ENCODE measurements at regions not wholly inside any gene's neighbourhood (a gene's known extent, or its start where the extent isn't known, plus 50 kb on each side); places are given as distances from the start of the nearest gene placed in this dataset.

DNA sequence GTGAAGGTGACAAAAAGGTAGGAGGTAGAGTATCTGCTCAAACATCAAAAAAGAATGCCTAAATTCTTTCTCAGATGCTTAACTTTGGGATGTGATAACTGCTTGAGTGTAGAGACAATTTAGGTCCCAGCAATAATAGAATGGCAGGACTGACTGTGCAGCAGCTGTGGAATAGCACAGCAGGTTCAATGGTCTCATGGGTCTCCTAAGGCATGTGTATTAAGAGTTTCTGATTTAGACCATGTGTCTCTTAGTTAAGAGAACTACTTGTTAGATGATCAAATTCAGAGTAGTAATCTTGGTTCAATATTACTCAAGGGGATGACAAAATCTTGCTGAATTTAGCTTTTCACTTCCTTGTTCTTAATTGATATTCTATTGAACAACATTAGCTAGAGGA, 72.0 kb downstream of the ALX1 start:
- no peak for DNase-seq
- Mint-ChIP-seq H3K4me3 (no peak overlapping the region), H3K36me3 (ENCODE audit: insufficient read depth) (no peaks in the 10 kb centered on the region), H3K4me1 (ENCODE audit: low read depth in 2 of 2) (no peaks in the 10 kb centered on the region), H3K27me3 (no peaks in the 10 kb centered on the region), H3K27ac (no peak overlapping the region), H3K9me3 (peaks cover 13% of the 10 kb centered on the region in 2 donors)
- no peak for ATAC-seq (replicated peaks)

DNA sequence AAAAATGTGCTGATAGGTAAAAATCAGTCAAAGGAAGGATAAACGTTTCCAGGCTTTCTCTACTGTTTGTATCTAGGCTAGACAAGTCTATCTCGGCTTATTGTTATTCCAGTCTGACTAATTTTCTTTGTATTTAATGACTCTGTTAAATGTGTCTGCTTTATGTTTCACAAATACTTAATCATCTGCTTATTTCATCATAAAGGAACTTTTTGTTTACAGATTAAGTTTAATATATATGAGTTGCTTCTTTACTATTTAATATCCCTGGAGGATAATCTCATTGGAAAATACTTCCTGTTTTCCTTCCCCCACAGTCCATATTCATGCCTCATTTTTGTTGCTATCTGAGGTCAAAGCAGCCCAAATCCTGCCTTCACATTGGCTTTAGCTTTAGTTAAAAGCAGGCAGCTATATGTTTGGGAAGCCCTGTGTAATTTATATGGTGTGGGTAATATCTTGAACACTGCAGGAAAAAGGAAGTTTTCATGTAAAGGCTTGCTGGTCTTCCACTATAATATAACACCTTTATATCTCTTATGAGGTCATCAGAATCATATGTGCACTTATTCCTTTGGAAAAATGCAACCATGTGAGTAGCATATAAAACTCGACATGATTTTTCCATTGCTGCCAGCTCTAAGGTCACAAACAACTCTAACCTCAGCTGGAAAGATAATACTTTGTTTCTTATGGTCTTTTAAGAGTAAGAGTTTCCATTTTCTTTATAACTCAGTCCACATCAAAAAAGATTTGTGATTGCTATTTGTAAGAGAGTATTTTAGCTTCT, 76.8 kb downstream of the ALX1 start:
- H3K27me3 Mint-ChIP-seq = no peaks in the 10 kb centered on the region
- no peak for ATAC-seq (replicated peaks)
- no peaks in the 10 kb centered on the region for H3K4me1 Mint-ChIP-seq (ENCODE audit: low read depth in 2 of 2)
- DNase-seq = no peak
- H3K27ac Mint-ChIP-seq = no peak overlapping the region
- H3K4me3 Mint-ChIP-seq = no peak overlapping the region
- peaks cover 19 to 30% of the 10 kb centered on the region in 2 donors for H3K9me3 Mint-ChIP-seq
- no peaks in the 10 kb centered on the region for H3K36me3 Mint-ChIP-seq (ENCODE audit: insufficient read depth)

DNA sequence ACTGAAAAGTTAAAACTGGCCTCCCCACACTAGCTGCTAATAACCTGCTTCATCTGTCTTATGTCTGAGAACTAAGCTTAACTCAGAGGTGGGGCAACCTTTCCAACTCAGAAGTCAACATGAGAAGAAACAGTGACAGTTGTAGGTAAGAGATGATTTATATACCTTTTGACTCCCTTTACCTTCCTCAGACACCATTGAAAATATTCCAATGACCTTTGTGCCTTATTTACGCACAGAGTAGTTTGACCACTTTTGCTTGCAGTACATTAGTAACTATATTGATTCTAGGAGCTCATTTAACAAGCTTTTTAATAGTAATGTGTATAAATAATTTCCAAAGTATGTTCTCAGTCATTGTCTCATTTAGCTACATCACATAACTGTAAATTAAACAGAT, 77.6 kb downstream of the ALX1 start:
- Mint-ChIP-seq H3K4me1 (ENCODE audit: low read depth in 2 of 2) (no peaks in the 10 kb centered on the region), H3K9me3 (peaks cover 19 to 30% of the 10 kb centered on the region in 2 donors), H3K27ac (no peak overlapping the region), H3K27me3 (no peaks in the 10 kb centered on the region), H3K4me3 (no peak overlapping the region), H3K36me3 (ENCODE audit: insufficient read depth) (no peaks in the 10 kb centered on the region)
- ATAC-seq (replicated peaks) (no peak), DNase-seq (no peak)

DNA sequence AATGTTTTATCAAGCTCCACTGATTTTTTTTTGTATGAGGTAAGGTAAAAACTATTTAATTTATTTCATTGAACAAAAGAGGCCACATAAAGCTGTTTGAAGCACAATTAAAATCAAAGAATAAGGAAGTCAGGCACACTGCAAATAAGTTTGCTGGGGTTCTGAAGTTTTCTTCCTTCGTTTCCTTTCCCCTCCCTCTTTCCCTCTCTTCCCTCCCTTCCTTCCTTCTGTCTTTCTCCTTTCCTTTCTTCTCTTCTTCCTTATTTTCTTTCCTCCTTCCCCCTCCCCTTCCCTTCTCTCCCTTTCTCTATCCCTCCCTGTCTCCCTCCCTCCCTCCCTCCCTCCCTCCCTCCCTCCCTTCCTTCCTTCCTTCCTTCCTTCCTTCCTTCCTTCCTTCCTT, 78.7 kb downstream of the ALX1 start:
- H3K4me1 Mint-ChIP-seq (ENCODE audit: low read depth in 2 of 2) = no peaks in the 10 kb centered on the region
- no peak overlapping the region for H3K4me3 Mint-ChIP-seq
- no peak for DNase-seq
- no peak for ATAC-seq (replicated peaks)
- no peak overlapping the region for H3K27ac Mint-ChIP-seq
- H3K27me3 Mint-ChIP-seq = no peaks in the 10 kb centered on the region
- H3K9me3 Mint-ChIP-seq = peaks cover 19 to 30% of the 10 kb centered on the region in 2 donors
- no peaks in the 10 kb centered on the region for H3K36me3 Mint-ChIP-seq (ENCODE audit: insufficient read depth)

DNA sequence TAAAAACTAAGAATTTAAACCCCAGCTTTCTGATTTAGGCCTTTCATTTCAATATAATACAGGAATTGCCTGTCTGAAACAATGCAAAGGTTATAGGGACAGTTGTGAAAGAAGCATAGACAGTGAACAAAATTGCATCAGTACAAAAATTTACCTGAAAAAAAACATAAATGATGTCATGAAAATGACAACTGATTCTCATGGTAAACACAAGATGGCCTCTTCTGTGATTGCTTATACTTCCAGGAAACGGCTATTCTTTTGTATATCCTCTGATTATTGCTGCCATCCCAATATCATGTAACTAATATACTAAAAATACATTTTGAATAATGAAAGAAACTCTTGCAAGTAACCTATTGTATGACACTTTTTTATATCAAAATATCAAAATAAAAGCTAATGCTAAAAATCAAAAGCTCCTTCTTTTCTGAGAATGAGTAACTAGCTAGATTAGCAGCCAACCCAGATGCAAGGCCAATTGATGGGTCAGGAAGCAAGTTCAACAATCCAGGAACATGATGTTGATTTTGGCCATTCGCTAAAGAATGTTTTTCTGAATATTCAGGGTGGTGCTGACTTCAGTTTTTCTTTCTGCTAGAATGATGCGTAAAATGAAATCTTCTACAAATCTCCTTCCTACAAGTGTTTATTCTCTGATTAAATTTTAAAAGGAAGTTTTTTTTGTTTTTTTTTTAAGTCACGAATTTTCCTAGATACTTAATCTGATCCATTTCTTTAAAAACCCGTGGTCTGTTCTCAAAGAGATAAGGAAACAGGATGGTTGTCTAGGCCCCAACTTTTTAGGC, 83.6 kb downstream of the ALX1 start:
- no peaks in the 10 kb centered on the region for H3K27me3 Mint-ChIP-seq

DNA sequence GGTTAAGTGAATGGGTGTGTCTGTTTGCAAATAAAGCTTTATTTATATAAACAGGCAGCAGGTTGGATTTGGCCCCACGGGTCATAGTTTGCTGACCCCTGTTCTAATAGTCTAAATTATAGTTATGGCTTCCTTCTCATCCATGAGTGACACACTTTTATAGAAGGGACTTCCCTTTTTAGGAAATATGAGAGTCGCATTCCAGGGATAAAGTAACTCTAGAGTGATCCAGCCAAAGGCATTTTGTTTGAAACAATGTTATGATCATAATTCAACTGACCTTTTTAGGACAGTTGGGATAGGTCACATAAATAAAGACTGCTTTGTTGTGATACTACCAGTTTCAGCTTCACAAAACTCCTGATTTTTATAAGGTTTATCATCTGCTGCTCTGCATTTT, 87.9 kb downstream of the ALX1 start:
- ATAC-seq (replicated peaks) (no peak), DNase-seq (no peak)
- Mint-ChIP-seq H3K36me3 (ENCODE audit: insufficient read depth) (no peaks in the 10 kb centered on the region), H3K27me3 (no peaks in the 10 kb centered on the region), H3K9me3 (peaks cover 5% of the 10 kb centered on the region in 2 donors), H3K4me3 (no peak overlapping the region), H3K4me1 (ENCODE audit: low read depth in 2 of 2) (no peaks in the 10 kb centered on the region), H3K27ac (no peak overlapping the region)

More for the DNA sequence above, 83.6 kb downstream of the ALX1 start:
- Mint-ChIP-seq H3K9me3 (peaks cover 8 to 23% of the 10 kb centered on the region in 2 donors), H3K36me3 (ENCODE audit: insufficient read depth) (no peaks in the 10 kb centered on the region), H3K4me1 (ENCODE audit: low read depth in 2 of 2) (no peaks in the 10 kb centered on the region), H3K27ac (no peak overlapping the region), H3K4me3 (no peak overlapping the region)
- no peak for DNase-seq
- ATAC-seq (replicated peaks) = no peak

DNA sequence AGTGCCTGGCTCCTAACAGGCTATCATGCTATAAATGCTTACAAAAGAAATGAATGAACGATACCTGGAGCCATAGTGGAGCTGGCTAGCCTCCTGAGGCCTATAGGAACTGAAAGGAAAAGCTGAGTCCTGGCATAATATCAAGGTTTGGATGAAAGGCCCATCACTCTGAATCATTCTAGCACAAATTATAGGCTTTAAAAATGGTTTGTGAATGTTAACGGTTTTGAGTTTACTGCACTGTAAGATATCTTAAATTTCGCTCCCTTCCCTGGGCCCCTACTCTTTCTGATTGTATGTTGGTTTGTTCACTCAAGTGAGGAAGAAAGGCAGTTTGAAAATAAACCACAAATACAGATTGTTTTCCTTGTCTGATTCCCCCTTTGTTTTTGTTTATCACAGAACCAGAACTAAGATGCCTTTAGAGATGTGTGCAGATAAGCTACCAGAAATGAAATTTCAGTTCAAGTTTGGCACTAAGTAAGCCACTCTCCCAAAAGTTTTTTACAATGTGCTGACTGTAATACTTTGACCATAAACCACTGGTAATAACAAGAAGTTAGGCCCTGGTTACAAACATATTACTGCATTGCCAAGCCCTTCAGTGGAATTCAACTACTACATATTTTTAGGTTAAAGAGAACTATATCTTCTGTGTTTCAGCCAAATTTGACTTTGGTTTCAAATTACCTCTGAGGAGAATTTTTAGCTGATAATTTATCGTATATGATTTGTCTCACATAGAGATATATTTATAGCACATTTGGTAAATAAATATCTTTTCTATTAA, 89.5 kb downstream of the ALX1 start:
- DNase-seq (no peak), ATAC-seq (replicated peaks) (no peak)
- no peaks in the 10 kb centered on the region for H3K27me3 Mint-ChIP-seq
- H3K36me3 Mint-ChIP-seq (ENCODE audit: insufficient read depth) = no peaks in the 10 kb centered on the region
- no peak overlapping the region for H3K4me3 Mint-ChIP-seq
- H3K9me3 Mint-ChIP-seq = peaks cover 5% of the 10 kb centered on the region in 2 donors
- no peaks in the 10 kb centered on the region for H3K4me1 Mint-ChIP-seq (ENCODE audit: low read depth in 2 of 2)
- H3K27ac Mint-ChIP-seq = no peak overlapping the region

DNA sequence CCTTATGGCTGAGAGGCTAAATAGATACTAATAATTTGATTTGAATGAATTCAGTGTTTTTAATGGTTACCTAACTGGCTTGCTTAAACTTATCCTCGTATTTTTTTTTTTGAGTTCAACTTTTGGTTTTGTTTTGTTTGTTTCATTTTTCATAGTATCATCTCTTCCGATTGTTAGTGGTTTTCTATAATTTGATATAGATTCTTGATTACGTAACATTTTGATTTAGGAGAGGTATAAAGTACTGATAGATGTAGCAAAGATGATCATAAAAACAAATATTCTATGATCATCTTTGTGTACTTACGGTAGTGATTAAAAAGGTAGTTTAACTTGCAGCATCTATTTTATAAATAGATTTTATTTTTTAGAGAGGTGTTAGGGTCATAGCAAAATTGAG, 93.0 kb downstream of the ALX1 start:
- H3K4me3 Mint-ChIP-seq = no peak overlapping the region
- no peak overlapping the region for H3K27ac Mint-ChIP-seq
- no peaks in the 10 kb centered on the region for H3K4me1 Mint-ChIP-seq (ENCODE audit: low read depth in 2 of 2)
- ATAC-seq (replicated peaks) (no peak), DNase-seq (no peak)
- no peaks in the 10 kb centered on the region for H3K27me3 Mint-ChIP-seq
- peaks cover 0 to 6% of the 10 kb centered on the region in 2 donors for H3K9me3 Mint-ChIP-seq
- H3K36me3 Mint-ChIP-seq (ENCODE audit: insufficient read depth) = no peaks in the 10 kb centered on the region

DNA sequence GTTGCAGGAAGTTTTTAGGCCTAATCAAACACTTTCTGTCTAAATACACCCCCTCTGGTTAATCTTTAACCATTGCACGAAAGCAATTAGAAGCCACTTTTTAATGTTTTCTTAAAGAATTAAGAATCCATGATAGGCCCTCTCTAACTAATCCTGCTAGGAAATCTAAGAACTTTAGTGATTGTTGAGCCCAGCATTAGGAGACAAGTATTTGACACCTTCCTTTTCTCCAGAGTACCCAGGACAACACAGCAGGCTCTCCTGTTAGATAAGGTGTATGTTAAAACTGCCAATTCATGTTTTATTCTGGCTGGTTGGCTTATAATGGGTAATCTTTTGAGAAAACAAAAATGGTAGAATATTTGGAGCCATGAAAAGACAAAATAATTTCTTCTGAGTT, 95.0 kb downstream of the ALX1 start:
- Mint-ChIP-seq H3K36me3 (ENCODE audit: insufficient read depth) (no peaks in the 10 kb centered on the region), H3K4me3 (no peak overlapping the region), H3K27ac (no peak overlapping the region), H3K27me3 (no peaks in the 10 kb centered on the region), H3K9me3 (peaks cover 0 to 4% of the 10 kb centered on the region in 2 donors), H3K4me1 (ENCODE audit: low read depth in 2 of 2) (no peaks in the 10 kb centered on the region)
- ATAC-seq (replicated peaks) (no peak), DNase-seq (no peak)

DNA sequence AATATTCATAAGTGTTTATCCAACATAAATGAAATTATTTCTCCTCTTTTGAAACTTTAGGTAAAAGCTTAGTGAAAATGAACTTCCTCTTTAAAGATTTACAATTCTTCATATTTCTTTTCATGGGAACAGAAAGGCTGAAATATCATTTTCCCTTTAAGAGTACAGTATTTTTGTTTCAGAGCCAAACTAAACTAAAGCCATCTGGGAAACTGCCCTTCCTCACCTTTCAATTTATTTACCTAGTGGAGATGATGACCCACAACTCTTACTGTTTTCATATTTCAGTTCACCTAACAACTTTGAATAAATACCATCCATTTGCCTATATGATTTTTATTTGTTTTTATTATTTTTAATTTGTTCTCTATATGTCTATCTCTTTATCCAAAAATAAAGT, 105.4 kb downstream of the ALX1 start:
- H3K9me3 Mint-ChIP-seq = peaks cover 7 to 11% of the 10 kb centered on the region in 2 donors
- no peaks in the 10 kb centered on the region for H3K36me3 Mint-ChIP-seq (ENCODE audit: insufficient read depth)
- ATAC-seq (replicated peaks) (no peak), DNase-seq (no peak)
- H3K4me3 Mint-ChIP-seq = no peak overlapping the region
- no peaks in the 10 kb centered on the region for H3K27me3 Mint-ChIP-seq
- no peak overlapping the region for H3K27ac Mint-ChIP-seq
- no peaks in the 10 kb centered on the region for H3K4me1 Mint-ChIP-seq (ENCODE audit: low read depth in 2 of 2)

DNA sequence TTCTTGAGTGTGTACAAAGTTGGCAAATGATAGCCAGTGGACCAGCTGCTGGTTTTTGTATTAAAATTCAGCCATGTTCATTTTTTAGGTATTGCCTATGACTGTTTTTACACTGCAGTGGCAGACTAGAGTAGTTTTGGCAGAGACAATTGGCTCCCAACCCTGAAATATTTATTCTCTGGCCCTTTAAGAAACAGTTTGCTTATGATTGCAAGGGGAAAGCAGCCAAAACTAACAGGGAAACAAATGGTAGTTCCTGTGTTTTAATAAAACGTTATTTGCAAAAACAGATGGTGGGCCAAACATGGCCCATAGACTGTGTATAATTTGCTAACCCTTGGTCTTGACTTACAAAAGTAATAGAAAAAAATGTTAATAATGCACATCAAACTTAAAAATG, 110.2 kb downstream of the ALX1 start:
- peaks cover 6 to 10% of the 10 kb centered on the region in 2 donors for H3K9me3 Mint-ChIP-seq
- no peaks in the 10 kb centered on the region for H3K36me3 Mint-ChIP-seq (ENCODE audit: insufficient read depth)
- ATAC-seq (replicated peaks) (no peak), DNase-seq (no peak)
- H3K27me3 Mint-ChIP-seq = no peaks in the 10 kb centered on the region
- H3K27ac Mint-ChIP-seq = no peak overlapping the region
- H3K4me3 Mint-ChIP-seq = no peak overlapping the region
- H3K4me1 Mint-ChIP-seq (ENCODE audit: low read depth in 2 of 2) = no peaks in the 10 kb centered on the region

DNA sequence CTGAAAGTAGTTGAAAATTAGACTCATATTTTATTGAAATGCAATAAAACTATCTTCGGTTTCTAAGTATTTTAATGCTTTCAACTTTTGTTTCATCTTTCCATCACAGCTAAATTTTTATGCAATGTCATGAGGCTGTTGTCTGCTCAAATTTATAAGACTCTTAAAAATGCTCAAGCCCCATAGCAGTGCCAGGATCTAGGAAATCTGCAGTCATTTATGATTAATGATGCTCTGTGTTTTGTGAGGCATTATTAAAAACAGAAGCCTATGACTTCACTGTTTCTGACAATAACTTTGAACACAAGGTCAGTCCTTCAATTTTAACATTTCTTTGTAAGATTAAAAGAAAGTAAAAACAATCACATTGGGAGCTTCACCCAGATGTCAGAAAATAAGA, 112.5 kb downstream of the ALX1 start:
- Mint-ChIP-seq H3K4me1 (ENCODE audit: low read depth in 2 of 2) (no peaks in the 10 kb centered on the region), H3K27me3 (no peaks in the 10 kb centered on the region), H3K9me3 (peaks cover 6 to 10% of the 10 kb centered on the region in 2 donors), H3K36me3 (ENCODE audit: insufficient read depth) (no peaks in the 10 kb centered on the region), H3K4me3 (no peak overlapping the region), H3K27ac (no peak overlapping the region)
- no peak for DNase-seq
- no peak for ATAC-seq (replicated peaks)

DNA sequence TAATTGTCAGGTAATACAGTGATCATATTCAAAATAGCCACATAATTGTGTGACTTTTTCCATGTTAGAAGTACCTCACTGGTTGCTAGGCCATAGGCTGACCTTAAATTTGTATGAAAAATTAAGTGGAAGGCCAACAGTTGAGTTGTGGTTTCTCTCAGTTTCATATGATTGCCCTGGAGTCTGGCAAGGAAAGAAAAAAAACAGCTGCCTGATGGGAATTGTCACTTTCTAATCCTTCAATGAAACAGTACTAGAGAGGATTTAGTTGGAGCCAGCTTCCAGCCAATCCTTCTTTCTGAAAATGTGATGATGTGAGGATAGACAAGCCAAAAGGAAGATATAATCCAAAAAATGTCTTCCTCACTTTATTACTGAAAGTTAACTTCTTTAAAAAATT, 113.6 kb downstream of the ALX1 start:
- ATAC-seq (replicated peaks) (no peak), DNase-seq (no peak)
- no peak overlapping the region for H3K27ac Mint-ChIP-seq
- H3K27me3 Mint-ChIP-seq = no peaks in the 10 kb centered on the region
- H3K4me3 Mint-ChIP-seq = no peak overlapping the region
- no peaks in the 10 kb centered on the region for H3K36me3 Mint-ChIP-seq (ENCODE audit: insufficient read depth)
- peaks cover 6% of the 10 kb centered on the region in 2 donors for H3K9me3 Mint-ChIP-seq
- no peaks in the 10 kb centered on the region for H3K4me1 Mint-ChIP-seq (ENCODE audit: low read depth in 2 of 2)
